ENCODE measurements at regions not wholly inside any gene's neighbourhood (a gene's known extent, or its start where the extent isn't known, plus 50 kb on each side); places are given as distances from the start of the nearest gene placed in this dataset.

GRCh38 chr14:94919896-94920295 is 150.0 kb upstream of the GSC start:
- H3K4me1 ChIP-seq, result peaks cover 0 to 3% of the 10 kb centered on the region in 2 donors
- no peaks in the 10 kb centered on the region for H3K36me3 ChIP-seq
- TF ChIP-seq CTCF (IDR thresholded peaks at IDR 0.05), result no peak
- DNase-seq (ENCODE audit: low spot score in 2 of 2), result no peak
- H3K4me3 ChIP-seq, result no peak overlapping the region
- H3K9me3 ChIP-seq, result no peaks in the 10 kb centered on the region
- H3K27me3 ChIP-seq, result no peaks in the 10 kb centered on the region
- no peak overlapping the region for H3K27ac ChIP-seq
- intact Hi-C loops (cut with DNase I), result loop anchor here (5.0 kb wide), 1 partner anchor 52 kb away; no protein-coding TSS in a partner anchor

- Histone ChIP-seq H3K4me1 (peaks cover 0 to 3% of the 10 kb centered on the region in 2 donors), H3K27ac (no peak overlapping the region), H3K9me3 (no peaks in the 10 kb centered on the region), H3K27me3 (no peaks in the 10 kb centered on the region), H3K4me3 (no peak overlapping the region), H3K36me3 (no peaks in the 10 kb centered on the region)
- intact Hi-C loops (cut with DNase I), result no loop called here
- no peak for TF ChIP-seq CTCF (IDR thresholded peaks at IDR 0.05)
- no peak for DNase-seq (ENCODE audit: low spot score in 2 of 2)
These were observed 149.0 kb upstream of the GSC start for GRCh38 chr14:94918896-94919295.

GRCh38 chr14:94917041-94917600 is 147.2 kb upstream of the GSC start:
- H3K9me3 ChIP-seq, result no peaks in the 10 kb centered on the region
- intact Hi-C loops (cut with DNase I), result no loop called here
- no peak for DNase-seq (ENCODE audit: low spot score in 2 of 2)
- H3K4me3 ChIP-seq, result no peak overlapping the region
- no peaks in the 10 kb centered on the region for H3K27me3 ChIP-seq
- no peak for TF ChIP-seq CTCF (IDR thresholded peaks at IDR 0.05)
- no peaks in the 10 kb centered on the region for H3K36me3 ChIP-seq
- H3K27ac ChIP-seq, result no peak overlapping the region
- H3K4me1 ChIP-seq, result peaks cover 0 to 3% of the 10 kb centered on the region in 2 donors

GRCh38 chr14:94914191-94914590 is 144.3 kb upstream of the GSC start:
- Histone ChIP-seq H3K27ac (no peak overlapping the region), H3K4me3 (no peak overlapping the region), H3K4me1 (no peaks in the 10 kb centered on the region), H3K36me3 (no peaks in the 10 kb centered on the region), H3K9me3 (peaks cover 0 to 5% of the 10 kb centered on the region in 2 donors), H3K27me3 (no peaks in the 10 kb centered on the region)
- TF ChIP-seq CTCF (IDR thresholded peaks at IDR 0.05), result no peak
- intact Hi-C loops (cut with DNase I), result no loop called here
- DNase-seq (ENCODE audit: low spot score in 2 of 2), result no peak

GRCh38 chr14:94907626-94908261 is 137.8 kb upstream of the GSC start:
- no peak overlapping the region for H3K4me3 ChIP-seq
- no peak for DNase-seq (ENCODE audit: low spot score in 2 of 2)
- no peaks in the 10 kb centered on the region for H3K36me3 ChIP-seq
- no peaks in the 10 kb centered on the region for H3K27me3 ChIP-seq
- TF ChIP-seq CTCF (IDR thresholded peaks at IDR 0.05), result no peak
- intact Hi-C loops (cut with DNase I), result no loop called here
- H3K9me3 ChIP-seq, result peaks cover 0 to 5% of the 10 kb centered on the region in 2 donors
- no peak overlapping the region for H3K27ac ChIP-seq
- H3K4me1 ChIP-seq, result no peaks in the 10 kb centered on the region
